HEK293T (cell line): ENCODE measurements at regions not wholly inside any gene's neighbourhood (a gene's known extent, or its start where the extent isn't known, plus 50 kb on each side); places are given as distances from the start of the nearest gene placed in this dataset.

Source experiments
- ARNT ChIP-seq: fragments of 450-650 bp; IDR thresholded peaks from 2 replicates; pipeline ENCODE4 v1.6.1; 2017; ENCODE audit warnings: mild to moderate bottlenecking
- BHLHE40 ChIP-seq: fragments of 450-650 bp; IDR thresholded peaks from 2 replicates; pipeline ENCODE4 v1.6.1; 2016; ENCODE audit warnings: mild to moderate bottlenecking, moderate library complexity, borderline replicate concordance
- CTBP1 ChIP-seq: fragments of 450-650 bp; IDR thresholded peaks from 2 replicates; pipeline ENCODE4 v1.6.1; 2016; ENCODE audit warnings: borderline replicate concordance
- ELF4 ChIP-seq: fragments of 450-650 bp; IDR thresholded peaks from 2 replicates; pipeline ENCODE4 v1.6.1; 2017; ENCODE audit warnings: antibody characterized with exemption
- FOXA1 ChIP-seq: fragments of 450-650 bp; IDR thresholded peaks from 2 replicates; pipeline ENCODE4 v1.6.1; 2016; ENCODE audit warnings: mild to moderate bottlenecking
- FOXK2 ChIP-seq: fragments of 450-650 bp; IDR thresholded peaks from 2 replicates; pipeline ENCODE4 v1.6.1; 2016; ENCODE audit warnings: mild to moderate bottlenecking
- FOXM1 ChIP-seq: fragments of 450-650 bp; IDR thresholded peaks from 2 replicates; pipeline ENCODE4 v1.6.1; 2017; ENCODE audit warnings: mild to moderate bottlenecking, borderline replicate concordance
- L3MBTL2 ChIP-seq: fragments of 450-650 bp; conservative IDR thresholded peaks from 2 replicates; pipeline ENCODE4 v1.6.1; 2016; ENCODE audit warnings: mild to moderate bottlenecking
- LEF1 ChIP-seq: fragments of 450-650 bp; IDR thresholded peaks from 2 replicates; pipeline ENCODE4 v1.6.1; 2017; ENCODE audit warnings: mild to moderate bottlenecking, borderline replicate concordance
- NFRKB ChIP-seq: fragments of 450-650 bp; IDR thresholded peaks from 2 replicates; pipeline ENCODE4 v1.6.1; 2016; ENCODE audit warnings: mild to moderate bottlenecking, moderate library complexity
- SUZ12 ChIP-seq: fragments of 450-650 bp; IDR thresholded peaks from 2 replicates; pipeline ENCODE4 v1.6.1; 2016; ENCODE audit warnings: mild to moderate bottlenecking
- ZNF384 ChIP-seq: fragments of 450-650 bp; IDR thresholded peaks from 2 replicates; pipeline ENCODE4 v1.6.1; 2016

DNA sequence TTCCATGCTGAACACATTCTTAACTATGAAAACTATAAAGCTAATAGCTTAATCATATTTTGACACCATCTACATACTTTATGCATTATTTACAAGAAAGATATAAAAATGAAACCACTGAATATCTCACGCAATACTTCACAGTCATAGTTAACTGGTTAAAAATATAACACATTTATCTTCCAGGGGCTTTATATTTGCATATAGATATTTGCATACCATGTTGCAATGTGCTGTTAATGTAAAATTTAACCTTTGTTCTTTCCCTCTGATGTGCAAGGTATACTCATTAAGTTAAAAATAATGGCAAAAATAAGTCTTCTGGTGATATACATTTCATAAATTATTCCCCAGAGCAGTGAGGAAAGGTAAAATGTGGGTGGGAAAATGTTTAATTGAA lies 76.9 kb upstream of the MGMT start:
- TF ChIP-seq ARNT = no peak
- TF ChIP-seq ELF4 = no peak
- TF ChIP-seq L3MBTL2 = no peak
- no peak for TF ChIP-seq LEF1
- TF ChIP-seq NFRKB = no peak
- TF ChIP-seq FOXM1 = no peak
- TF ChIP-seq FOXA1 = no peak
- no peak for TF ChIP-seq SUZ12
- no peak for TF ChIP-seq BHLHE40
- TF ChIP-seq ZNF384 = no peak
- TF ChIP-seq CTBP1 = no peak
- TF ChIP-seq FOXK2 = no peak
